Kasumi-1 (cell line): ENCODE measurements at regions not wholly inside any gene's neighbourhood (a gene's known extent, or its start where the extent isn't known, plus 50 kb on each side); places are given as distances from the start of the nearest gene placed in this dataset.

ENCODE experiments used
- DNase-seq, 2 experiments: peaks; one replicate each; lab custom pipeline; 2025; lab: John Stamatoyannopoulos, UW

- DNase-seq = no peak
Measured at GRCh38 chr10:35743351-35743750, 101.3 kb upstream of the FZD8 start.

- no peak for DNase-seq
Measured at GRCh38 chr10:35739998-35740397, 97.9 kb upstream of the FZD8 start.

- DNase-seq = no peak
Measured at GRCh38 chr10:35735412-35735811, 93.3 kb upstream of the FZD8 start.

- no peak for DNase-seq
Measured at GRCh38 chr10:35731828-35732227, 89.7 kb upstream of the FZD8 start.

GRCh38 chr10:35728341-35728740, 86.2 kb upstream of the FZD8 start:
- no peak for DNase-seq

- DNase-seq = no peak
Measured at GRCh38 chr10:35726846-35727245, 84.8 kb upstream of the FZD8 start.

- DNase-seq = no peak
Measured at GRCh38 chr10:35723992-35724391, 81.9 kb upstream of the FZD8 start.

- DNase-seq = no peak
Measured at GRCh38 chr10:35723059-35723458, 81.0 kb upstream of the FZD8 start.

GRCh38 chr10:35722636-35723035, 80.5 kb upstream of the FZD8 start:
- no peak for DNase-seq

GRCh38 chr10:35722226-35722625, 80.1 kb upstream of the FZD8 start:
- no peak for DNase-seq

- DNase-seq = no peak
Measured at GRCh38 chr10:35720366-35720765, 78.3 kb upstream of the FZD8 start.

GRCh38 chr10:35716776-35717175, 74.7 kb upstream of the FZD8 start:
- no peak for DNase-seq

- no peak for DNase-seq
Measured at GRCh38 chr10:35712486-35712885, 70.4 kb upstream of the FZD8 start.

- no peak for DNase-seq
Measured at GRCh38 chr10:35711615-35712411, 69.7 kb upstream of the FZD8 start.

- no peak for DNase-seq
Measured at GRCh38 chr10:35707642-35708425, 65.7 kb upstream of the FZD8 start.

GRCh38 chr10:35706959-35707358, 64.9 kb upstream of the FZD8 start:
- DNase-seq = no peak

- DNase-seq = no peak
Measured at GRCh38 chr10:35705671-35706070, 63.6 kb upstream of the FZD8 start.

GRCh38 chr10:35705051-35705450, 63.0 kb upstream of the FZD8 start:
- no peak for DNase-seq

- no peak for DNase-seq
Measured at GRCh38 chr10:35704401-35704800, 62.3 kb upstream of the FZD8 start.

GRCh38 chr10:35700487-35700882, 58.4 kb upstream of the FZD8 start:
- DNase-seq = no peak

- DNase-seq = no peak
Measured at GRCh38 chr10:35699848-35700486, 57.9 kb upstream of the FZD8 start.

GRCh38 chr10:35696392-35697287, 54.5 kb upstream of the FZD8 start:
- DNase-seq = no peak
